Stimulated activated CD4-positive, alpha-beta T cell treated with anti-CD3 and anti-CD28 coated beads, Interleukin-15, amount 100 ng/mL, for 1 hour (primary cell): ENCODE measurements at regions not wholly inside any gene's neighbourhood (a gene's known extent, or its start where the extent isn't known, plus 50 kb on each side); places are given as distances from the start of the nearest gene placed in this dataset.
"Not testable (repeated sequence)": the region's sequence is repeated elsewhere in the genome, so short reads cannot be mapped to it uniquely, and the experiment has no call there.

Experiments
- DNase-seq, 2 donors: peaks; one replicate each; pipeline ENCODE4 v3.0.0-alpha.2; 2020; ENCODE audit warnings: low read depth in 1 of 2, low spot score in 1 of 2

GRCh38 chr5:1638658-1639400, 115.1 kb upstream of the LPCAT1 start:
- no peak for DNase-seq

GRCh38 chr5:1637639-1638481, 114.1 kb upstream of the LPCAT1 start:
- no peak for DNase-seq

GRCh38 chr5:1636981-1637638, 113.3 kb upstream of the LPCAT1 start:
- no peak for DNase-seq

GRCh38 chr5:1636208-1636770, 112.5 kb upstream of the LPCAT1 start:
- not testable (repeated sequence) for DNase-seq

- DNase-seq, result not testable (repeated sequence)
Observed at GRCh38 chr5:1635477-1635876, 111.7 kb upstream of the LPCAT1 start.

- no peak for DNase-seq
Observed at GRCh38 chr5:1634337-1634661, 110.5 kb upstream of the LPCAT1 start.

- peak; percentile 52 to 63 for DNase-seq
Observed at GRCh38 chr5:1633605-1634336, 110.0 kb upstream of the LPCAT1 start.

GRCh38 chr5:1631004-1631403, 107.2 kb upstream of the LPCAT1 start:
- DNase-seq, result not testable (repeated sequence)

- DNase-seq, result not testable (repeated sequence)
Observed at GRCh38 chr5:1626397-1626796, 102.6 kb upstream of the LPCAT1 start.

- not testable (repeated sequence) for DNase-seq
Observed at GRCh38 chr5:1619531-1619930, 95.8 kb upstream of the LPCAT1 start.

GRCh38 chr5:1618296-1618865, 94.6 kb upstream of the LPCAT1 start:
- not testable (repeated sequence) for DNase-seq

- DNase-seq, result not testable (repeated sequence)
Observed at GRCh38 chr5:1617236-1617755, 93.5 kb upstream of the LPCAT1 start.

GRCh38 chr5:1613515-1613914, 89.8 kb upstream of the LPCAT1 start:
- not testable (repeated sequence) for DNase-seq

- not testable (repeated sequence) for DNase-seq
Observed at GRCh38 chr5:1610526-1610925, 86.8 kb upstream of the LPCAT1 start.

GRCh38 chr5:1609111-1609510, 85.4 kb upstream of the LPCAT1 start:
- DNase-seq, result not testable (repeated sequence)

- DNase-seq, result not testable (repeated sequence)
Observed at GRCh38 chr5:1608336-1608735, 84.6 kb upstream of the LPCAT1 start.

GRCh38 chr5:1606951-1607350, 83.2 kb upstream of the LPCAT1 start:
- not testable (repeated sequence) for DNase-seq

- DNase-seq, result not testable (repeated sequence)
Observed at GRCh38 chr5:1603916-1604315, 80.2 kb upstream of the LPCAT1 start.

GRCh38 chr5:1601565-1601964, 77.8 kb upstream of the LPCAT1 start:
- DNase-seq, result not testable (repeated sequence)
